ENCODE measurements at regions not wholly inside any gene's neighbourhood (a gene's known extent, or its start where the extent isn't known, plus 50 kb on each side); places are given as distances from the start of the nearest gene placed in this dataset.

GRCh38 chr7:25907214-25907613 lies 244.8 kb upstream of the NFE2L3 start:
- intact Hi-C loops (cut with micrococcal nuclease), result no loop called here

DNA sequence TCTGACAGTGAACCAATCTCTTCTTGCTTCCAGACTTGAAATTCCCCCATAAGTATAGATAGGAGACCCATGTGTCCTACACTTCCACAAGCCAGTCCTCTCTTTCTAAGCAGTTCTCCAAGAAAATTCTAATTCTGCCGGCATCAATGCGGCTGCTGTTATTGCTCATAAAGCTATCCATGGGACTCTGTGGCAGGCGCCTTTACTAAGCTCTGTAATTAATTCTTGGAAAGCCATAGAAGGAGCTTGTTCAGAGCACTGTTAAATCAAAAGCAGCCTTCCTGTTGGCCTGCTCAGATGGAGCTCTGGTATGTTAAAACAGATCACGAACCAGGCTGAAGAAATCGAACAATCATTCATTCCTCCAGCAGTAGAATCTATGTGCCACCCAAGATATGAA lies 244.3 kb upstream of the NFE2L3 start:
- DNase-seq (ENCODE audit: low read depth, low spot score), result no peak
- H3K9me2 ChIP-seq (ENCODE audit: insufficient read depth), result no peaks in the 10 kb centered on the region
- H3K9me3 ChIP-seq (ENCODE audit: control insufficient read depth in 1 of 2, insufficient read depth in 1 of 2, low read depth in 1 of 2, low read length in 2 of 2), result no peaks in the 10 kb centered on the region
- no peak overlapping the region for H3K9ac ChIP-seq (ENCODE audit: low read length)
- no peak overlapping the region for H2AFZ ChIP-seq (ENCODE audit: low read depth, low read length, poor library complexity, severe bottlenecking)
- ChIA-PET RAD21 (ENCODE audit: low non-redundant PET in 1 of 2, low total read pairs in 2 of 2, uncharacterized antibody in 2 of 2, unreplicated experiment in 2 of 2) (no interaction called here), POLR2A (no interaction called here), CTCF (interaction anchor here (0.9 to 4.3 kb wide), 4 partner anchors 12 to 462 kb away, joined by 3 to 28 read pairs (median 4); no protein-coding TSS in a partner anchor)
- ATAC-seq, result no peak
- H3K79me2 ChIP-seq (ENCODE audit: insufficient read depth, low read length), result no peaks in the 10 kb centered on the region
- no TSS peak for BruUV-seq (replicated peaks)
- no peak overlapping the region for H3K4me2 ChIP-seq (ENCODE audit: low read length)
- no peaks in the 10 kb centered on the region for H4K20me1 ChIP-seq (ENCODE audit: insufficient read depth)
- intact Hi-C loops (cut with micrococcal nuclease), result no loop called here
- H3K4me1 ChIP-seq (ENCODE audit: control insufficient read depth in 1 of 2, insufficient read depth in 2 of 2, low read length in 2 of 2), result no peaks in the 10 kb centered on the region
- no peaks in the 10 kb centered on the region for H3K36me3 ChIP-seq (ENCODE audit: control insufficient read depth in 1 of 2, insufficient read depth in 2 of 2, low read length in 2 of 2)
- no peaks in the 10 kb centered on the region for H3K27me3 ChIP-seq (ENCODE audit: insufficient read depth, low read length)
- H3K4me3 ChIP-seq (replicated peaks in 1 of 2; ENCODE audit: low read depth in 1 of 2, low read length in 2 of 2), result no peak overlapping the region
- TF ChIP-seq, protein P1, sequence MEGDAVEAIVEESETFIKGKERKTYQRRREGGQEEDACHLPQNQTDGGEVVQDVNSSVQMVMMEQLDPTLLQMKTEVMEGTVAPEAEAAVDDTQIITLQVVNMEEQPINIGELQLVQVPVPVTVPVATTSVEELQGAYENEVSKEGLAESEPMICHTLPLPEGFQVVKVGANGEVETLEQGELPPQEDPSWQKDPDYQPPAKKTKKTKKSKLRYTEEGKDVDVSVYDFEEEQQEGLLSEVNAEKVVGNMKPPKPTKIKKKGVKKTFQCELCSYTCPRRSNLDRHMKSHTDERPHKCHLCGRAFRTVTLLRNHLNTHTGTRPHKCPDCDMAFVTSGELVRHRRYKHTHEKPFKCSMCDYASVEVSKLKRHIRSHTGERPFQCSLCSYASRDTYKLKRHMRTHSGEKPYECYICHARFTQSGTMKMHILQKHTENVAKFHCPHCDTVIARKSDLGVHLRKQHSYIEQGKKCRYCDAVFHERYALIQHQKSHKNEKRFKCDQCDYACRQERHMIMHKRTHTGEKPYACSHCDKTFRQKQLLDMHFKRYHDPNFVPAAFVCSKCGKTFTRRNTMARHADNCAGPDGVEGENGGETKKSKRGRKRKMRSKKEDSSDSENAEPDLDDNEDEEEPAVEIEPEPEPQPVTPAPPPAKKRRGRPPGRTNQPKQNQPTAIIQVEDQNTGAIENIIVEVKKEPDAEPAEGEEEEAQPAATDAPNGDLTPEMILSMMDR (IDR thresholded peaks at IDR 0.05 in 2 of 3, conservative IDR thresholded peaks at IDR 0.05 in 1 of 3; ENCODE audit: borderline replicate concordance in 1 of 3, insufficient read depth in 1 of 3, low read depth in 2 of 3, low read length in 2 of 3), result no peak
- TF ChIP-seq CBX3 (IDR thresholded peaks at IDR 0.05; ENCODE audit: low read depth) (no peak), SIN3A (IDR thresholded peaks at IDR 0.05; ENCODE audit: low read depth) (no peak), ATF3 (IDR thresholded peaks at IDR 0.05) (no peak), REST (IDR thresholded peaks at IDR 0.05; ENCODE audit: low read depth) (no peak), CEBPB (IDR thresholded peaks at IDR 0.05; ENCODE audit: low read depth) (no peak), ZFX (IDR thresholded peaks at IDR 0.05) (no peak), ELF1 (IDR thresholded peaks at IDR 0.05; ENCODE audit: borderline replicate concordance, low read depth) (no peak), ZNF274 (IDR thresholded peaks at IDR 0.05; ENCODE audit: low read depth, low read length) (no peak), EZH2 (IDR thresholded peaks at IDR 0.05) (no peak), FOSL1 (IDR thresholded peaks at IDR 0.05; ENCODE audit: low read depth) (no peak), SP1 (IDR thresholded peaks at IDR 0.05; ENCODE audit: low read depth) (no peak)
- no peak overlapping the region for H3K27ac ChIP-seq (ENCODE audit: low read depth, low read length)

More at GRCh38 chr7:25907214-25907613, 244.8 kb upstream of the NFE2L3 start:
- Histone ChIP-seq H4K20me1 (ENCODE audit: insufficient read depth) (no peaks in the 10 kb centered on the region), H3K4me2 (ENCODE audit: low read length) (no peak overlapping the region), H3K9me3 (ENCODE audit: control insufficient read depth in 1 of 2, insufficient read depth in 1 of 2, low read depth in 1 of 2, low read length in 2 of 2) (no peaks in the 10 kb centered on the region), H3K36me3 (ENCODE audit: control insufficient read depth in 1 of 2, insufficient read depth in 2 of 2, low read length in 2 of 2) (no peaks in the 10 kb centered on the region), H3K9me2 (ENCODE audit: insufficient read depth) (no peaks in the 10 kb centered on the region), H3K4me3 (replicated peaks in 1 of 2; ENCODE audit: low read depth in 1 of 2, low read length in 2 of 2) (no peak overlapping the region), H3K79me2 (ENCODE audit: insufficient read depth, low read length) (no peaks in the 10 kb centered on the region), H2AFZ (ENCODE audit: low read depth, low read length, poor library complexity, severe bottlenecking) (no peak overlapping the region), H3K9ac (ENCODE audit: low read length) (no peak overlapping the region), H3K4me1 (ENCODE audit: control insufficient read depth in 1 of 2, insufficient read depth in 2 of 2, low read length in 2 of 2) (no peaks in the 10 kb centered on the region), H3K27me3 (ENCODE audit: insufficient read depth, low read length) (no peaks in the 10 kb centered on the region), H3K27ac (ENCODE audit: low read depth, low read length) (no peak overlapping the region)
- no TSS peak for BruUV-seq (replicated peaks)
- RAD21 ChIA-PET (ENCODE audit: low non-redundant PET in 1 of 2, low total read pairs in 2 of 2, uncharacterized antibody in 2 of 2, unreplicated experiment in 2 of 2), result no interaction called here
- ATAC-seq, result no peak
- TF ChIP-seq SRF (IDR thresholded peaks at IDR 0.05; ENCODE audit: low read depth), result no peak
- no peak for TF ChIP-seq EZH2phosphoT487 (IDR thresholded peaks at IDR 0.05; ENCODE audit: borderline replicate concordance)
- TF ChIP-seq ELF1 (IDR thresholded peaks at IDR 0.05; ENCODE audit: borderline replicate concordance, low read depth), result no peak
- POLR2A ChIA-PET, result no interaction called here
- DNase-seq (ENCODE audit: low read depth, low spot score), result no peak
- CTCF ChIA-PET, result interaction anchor here (0.9 to 4.3 kb wide), 4 partner anchors 11 to 462 kb away, joined by 3 to 28 read pairs (median 4); no protein-coding TSS in a partner anchor

Data from HCT116 (cell line).